GM23248 (cell line): ENCODE measurements at regions not wholly inside any gene's neighbourhood (a gene's known extent, or its start where the extent isn't known, plus 50 kb on each side); places are given as distances from the start of the nearest gene placed in this dataset.

Experiments used
- EZH2 ChIP-seq: fragments of 200-600 bp; sonication (generic); IDR thresholded peaks from 2 replicates; pipeline ENCODE4 v1.6.1; 2018; ENCODE audit warnings: antibody characterized with exemption, mild to moderate bottlenecking; ENCODE audit not compliant: insufficient read depth, poor library complexity, severe bottlenecking
- EZH2phosphoT487 ChIP-seq: fragments of 200-600 bp; sonication (generic); IDR thresholded peaks from 2 replicates; pipeline ENCODE4 v1.6.1; 2018; ENCODE audit warnings: antibody characterized with exemption, moderate library complexity, mild to moderate bottlenecking, low read depth; ENCODE audit not compliant: insufficient read depth

DNA sequence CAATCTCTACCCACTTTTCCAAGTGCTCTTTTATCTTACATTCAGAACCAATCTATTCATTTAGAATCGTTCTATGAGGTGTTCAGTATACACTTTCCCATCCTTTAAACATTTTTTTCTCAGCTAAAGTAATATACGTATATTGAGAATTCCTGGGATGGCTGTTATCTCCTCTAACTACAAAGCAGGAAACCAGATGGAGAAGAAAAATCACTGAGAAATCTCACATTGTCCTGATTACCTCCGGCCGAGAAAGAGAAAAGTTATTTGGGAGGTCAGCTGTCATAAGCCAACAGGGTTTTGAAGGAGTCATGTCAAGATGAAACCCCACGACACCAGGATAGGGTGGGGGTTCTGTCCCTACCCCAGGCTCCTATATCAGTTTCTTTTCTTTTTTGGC is 99.2 kb upstream of the KDM7A start:
- TF ChIP-seq EZH2 (no peak), EZH2phosphoT487 (no peak)
